ENCODE measurements at regions not wholly inside any gene's neighbourhood (a gene's known extent, or its start where the extent isn't known, plus 50 kb on each side); places are given as distances from the start of the nearest gene placed in this dataset.

DNA sequence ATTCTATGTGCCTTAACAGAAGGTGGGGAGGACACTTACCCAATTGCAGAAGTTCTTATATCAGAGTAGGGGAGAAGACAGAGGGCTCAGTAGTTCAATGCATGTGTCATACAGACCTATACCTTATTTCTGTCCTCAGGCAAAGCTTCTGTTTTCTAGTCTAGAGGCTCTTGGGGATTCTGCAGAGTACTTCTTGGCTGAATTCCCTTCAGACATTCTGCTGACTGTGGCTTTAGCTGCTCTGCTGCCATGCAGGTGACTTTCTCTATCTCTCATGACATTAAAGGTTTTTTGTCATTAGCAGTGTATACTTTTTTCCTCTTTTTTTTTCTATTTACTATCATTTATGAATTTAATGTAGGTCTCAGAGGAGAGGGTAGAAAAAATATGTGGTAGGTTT lies 172.8 kb upstream of the PLSCR5 start:
- H3K27me3 ChIP-seq (ENCODE audit: insufficient read depth, poor library complexity, severe bottlenecking): peaks cover 3% of the 10 kb centered on the region
- H3K4me3 ChIP-seq (ENCODE audit: severe bottlenecking): no peak overlapping the region
- no peak overlapping the region for H3K27ac ChIP-seq (ENCODE audit: poor library complexity, severe bottlenecking)
- H3K9me3 ChIP-seq (ENCODE audit: severe bottlenecking): no peaks in the 10 kb centered on the region
- no peak for DNase-seq (ENCODE audit: low spot score)
- TF ChIP-seq, protein P1, sequence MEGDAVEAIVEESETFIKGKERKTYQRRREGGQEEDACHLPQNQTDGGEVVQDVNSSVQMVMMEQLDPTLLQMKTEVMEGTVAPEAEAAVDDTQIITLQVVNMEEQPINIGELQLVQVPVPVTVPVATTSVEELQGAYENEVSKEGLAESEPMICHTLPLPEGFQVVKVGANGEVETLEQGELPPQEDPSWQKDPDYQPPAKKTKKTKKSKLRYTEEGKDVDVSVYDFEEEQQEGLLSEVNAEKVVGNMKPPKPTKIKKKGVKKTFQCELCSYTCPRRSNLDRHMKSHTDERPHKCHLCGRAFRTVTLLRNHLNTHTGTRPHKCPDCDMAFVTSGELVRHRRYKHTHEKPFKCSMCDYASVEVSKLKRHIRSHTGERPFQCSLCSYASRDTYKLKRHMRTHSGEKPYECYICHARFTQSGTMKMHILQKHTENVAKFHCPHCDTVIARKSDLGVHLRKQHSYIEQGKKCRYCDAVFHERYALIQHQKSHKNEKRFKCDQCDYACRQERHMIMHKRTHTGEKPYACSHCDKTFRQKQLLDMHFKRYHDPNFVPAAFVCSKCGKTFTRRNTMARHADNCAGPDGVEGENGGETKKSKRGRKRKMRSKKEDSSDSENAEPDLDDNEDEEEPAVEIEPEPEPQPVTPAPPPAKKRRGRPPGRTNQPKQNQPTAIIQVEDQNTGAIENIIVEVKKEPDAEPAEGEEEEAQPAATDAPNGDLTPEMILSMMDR (IDR thresholded peaks at IDR 0.05; ENCODE audit: poor library complexity, severe bottlenecking): no peak
- H3K4me1 ChIP-seq (ENCODE audit: insufficient read depth, poor library complexity, severe bottlenecking): peaks cover 5% of the 10 kb centered on the region
- no peaks in the 10 kb centered on the region for H3K36me3 ChIP-seq (ENCODE audit: low read depth)
- ATAC-seq (ENCODE audit: low read depth): no peak

GRCh38 chr3:146772211-146772743 lies 167.1 kb upstream of the PLSCR5 start:
- H3K27me3 ChIP-seq (ENCODE audit: insufficient read depth, poor library complexity, severe bottlenecking): no peaks in the 10 kb centered on the region
- no peak for ATAC-seq (ENCODE audit: low read depth)
- TF ChIP-seq, protein P1 (IDR thresholded peaks at IDR 0.05; ENCODE audit: poor library complexity, severe bottlenecking): no peak

DNA sequence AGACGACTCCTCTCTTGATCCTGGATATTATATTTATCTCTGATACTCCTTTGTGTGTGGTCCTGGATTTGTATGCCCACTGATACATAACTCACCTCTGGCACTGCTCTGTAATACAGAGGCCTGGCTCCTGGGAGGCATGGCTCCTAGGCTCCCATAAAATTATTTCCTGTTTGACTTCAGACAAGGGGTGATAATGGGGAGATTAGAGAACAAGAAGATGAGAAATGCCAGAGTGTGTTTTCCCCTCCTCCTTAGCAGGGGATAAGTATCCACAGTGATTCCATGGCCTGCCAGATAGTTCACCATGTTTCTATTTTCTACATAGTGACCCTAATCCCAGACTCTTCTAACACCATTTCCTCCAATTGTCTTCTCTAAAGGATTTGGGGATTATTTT lies 165.7 kb upstream of the PLSCR5 start:
- no peaks in the 10 kb centered on the region for H3K9me3 ChIP-seq (ENCODE audit: severe bottlenecking)
- DNase-seq (ENCODE audit: low spot score) (no peak), ATAC-seq (ENCODE audit: low read depth) (no peak)
- TF ChIP-seq, protein P1 (IDR thresholded peaks at IDR 0.05; ENCODE audit: poor library complexity, severe bottlenecking): no peak
- H3K27ac ChIP-seq (ENCODE audit: poor library complexity, severe bottlenecking): no peak overlapping the region
- H3K27me3 ChIP-seq (ENCODE audit: insufficient read depth, poor library complexity, severe bottlenecking): no peaks in the 10 kb centered on the region
- no peak overlapping the region for H3K4me3 ChIP-seq (ENCODE audit: severe bottlenecking)
- no peaks in the 10 kb centered on the region for H3K36me3 ChIP-seq (ENCODE audit: low read depth)
- no peaks in the 10 kb centered on the region for H3K4me1 ChIP-seq (ENCODE audit: insufficient read depth, poor library complexity, severe bottlenecking)

More at GRCh38 chr3:146772211-146772743, 167.1 kb upstream of the PLSCR5 start:
- Histone ChIP-seq H3K9me3 (ENCODE audit: severe bottlenecking) (no peaks in the 10 kb centered on the region), H3K4me1 (ENCODE audit: insufficient read depth, poor library complexity, severe bottlenecking) (no peaks in the 10 kb centered on the region), H3K4me3 (ENCODE audit: severe bottlenecking) (no peak overlapping the region), H3K36me3 (ENCODE audit: low read depth) (no peaks in the 10 kb centered on the region), H3K27ac (ENCODE audit: poor library complexity, severe bottlenecking) (no peak overlapping the region)
- peak; percentile 52 for DNase-seq (ENCODE audit: low spot score)

GRCh38 chr3:146770301-146770700 lies 165.2 kb upstream of the PLSCR5 start:
- Histone ChIP-seq H3K36me3 (ENCODE audit: low read depth) (no peaks in the 10 kb centered on the region), H3K9me3 (ENCODE audit: severe bottlenecking) (no peaks in the 10 kb centered on the region), H3K27ac (ENCODE audit: poor library complexity, severe bottlenecking) (no peak overlapping the region), H3K4me1 (ENCODE audit: insufficient read depth, poor library complexity, severe bottlenecking) (no peaks in the 10 kb centered on the region), H3K4me3 (ENCODE audit: severe bottlenecking) (no peak overlapping the region), H3K27me3 (ENCODE audit: insufficient read depth, poor library complexity, severe bottlenecking) (no peaks in the 10 kb centered on the region)
- TF ChIP-seq, protein P1 (IDR thresholded peaks at IDR 0.05; ENCODE audit: poor library complexity, severe bottlenecking): no peak
- DNase-seq (ENCODE audit: low spot score) (no peak), ATAC-seq (ENCODE audit: low read depth) (no peak)

DNA sequence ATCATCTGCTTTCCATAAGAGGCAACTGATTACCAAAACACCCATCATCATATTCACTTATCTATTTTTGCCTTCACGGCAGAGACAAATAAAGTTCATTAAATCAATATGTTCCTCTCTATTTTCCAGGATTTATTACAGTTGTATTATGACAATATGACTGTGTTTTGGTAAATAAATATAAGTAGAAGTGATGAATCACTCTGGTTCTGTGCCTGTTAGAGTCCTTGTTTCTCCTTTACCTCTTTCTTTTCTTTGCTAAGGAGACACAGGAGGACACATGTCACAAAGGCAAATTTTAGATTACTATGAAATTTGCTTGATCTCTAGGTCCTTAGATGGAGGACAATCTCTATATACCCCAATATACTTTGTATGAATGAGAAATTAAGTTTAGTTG lies 152.6 kb upstream of the PLSCR5 start:
- ATAC-seq (ENCODE audit: low read depth) (no peak), DNase-seq (ENCODE audit: low spot score) (no peak)
- no peaks in the 10 kb centered on the region for H3K4me1 ChIP-seq (ENCODE audit: insufficient read depth, poor library complexity, severe bottlenecking)
- H3K27me3 ChIP-seq (ENCODE audit: insufficient read depth, poor library complexity, severe bottlenecking): no peaks in the 10 kb centered on the region
- TF ChIP-seq, protein P1 (IDR thresholded peaks at IDR 0.05; ENCODE audit: poor library complexity, severe bottlenecking): no peak
- no peaks in the 10 kb centered on the region for H3K36me3 ChIP-seq (ENCODE audit: low read depth)
- H3K4me3 ChIP-seq (ENCODE audit: severe bottlenecking): no peak overlapping the region
- no peaks in the 10 kb centered on the region for H3K9me3 ChIP-seq (ENCODE audit: severe bottlenecking)
- no peak overlapping the region for H3K27ac ChIP-seq (ENCODE audit: poor library complexity, severe bottlenecking)
